GM23338 (cell line): ENCODE measurements at regions not wholly inside any gene's neighbourhood (a gene's known extent, or its start where the extent isn't known, plus 50 kb on each side); places are given as distances from the start of the nearest gene placed in this dataset.

Experiments
- ATAC-seq: fragments of 200-7000 bp; cut with Tn5 transposase; 3 replicates; pipeline ENCODE4 v1.9.1; 2020
- DNase-seq: peaks from one replicate; pipeline ENCODE4 v3.0.0-alpha.2; 2015; ENCODE audit warnings: low spot score
- H2AFZ ChIP-seq: fragments of 200-600 bp; sonication (generic); 2 replicates; pipeline ENCODE4 v1.8.0; 2016; ENCODE audit warnings: antibody characterized with exemption, mild to moderate bottlenecking, moderate library complexity
- H3F3A ChIP-seq: fragments of 200-600 bp; sonication (generic); replicated peaks from 2 replicates; pipeline ENCODE4 v1.8.0; 2017; ENCODE audit warnings: antibody characterized with exemption, mixed run types, low read depth
- H3K27ac ChIP-seq: fragments of 200-600 bp; sonication (generic); 2 replicates; pipeline ENCODE4 v1.6.1; 2016; ENCODE audit warnings: low read depth
- H3K27me3 ChIP-seq: fragments of 200-600 bp; sonication (generic); 2 replicates; pipeline ENCODE4 v1.8.0; 2016; ENCODE audit warnings: mild to moderate bottlenecking, mixed run types, moderate library complexity; ENCODE audit not compliant: insufficient read depth
- H3K36me3 ChIP-seq: fragments of 200-600 bp; sonication (generic); 2 replicates; pipeline ENCODE4 v1.8.0; 2016; ENCODE audit warnings: mild to moderate bottlenecking; ENCODE audit not compliant: insufficient read depth
- H3K4me1 ChIP-seq: fragments of 200-600 bp; sonication (generic); 2 replicates; pipeline ENCODE4 v1.8.0; 2016; ENCODE audit warnings: mild to moderate bottlenecking, moderate library complexity; ENCODE audit not compliant: insufficient read depth
- H3K4me2 ChIP-seq: fragments of 200-600 bp; sonication (generic); 2 replicates; pipeline ENCODE4 v1.7.1; 2017; ENCODE audit warnings: mixed run types
- H3K4me3 ChIP-seq: fragments of 200-600 bp; sonication (generic); 2 replicates; pipeline ENCODE4 v1.6.1; 2016; ENCODE audit warnings: mixed run types
- H3K79me2 ChIP-seq: fragments of 200-600 bp; sonication (generic); replicated peaks from 2 replicates; pipeline ENCODE4 v1.8.0; 2017; ENCODE audit warnings: mild to moderate bottlenecking; ENCODE audit not compliant: insufficient read depth
- H3K9me2 ChIP-seq: fragments of 200-600 bp; sonication (generic); 2 replicates; pipeline ENCODE4 v1.8.0; 2017; ENCODE audit not compliant: insufficient read depth
- H4K20me1 ChIP-seq: fragments of 200-600 bp; sonication (generic); replicated peaks from 2 replicates; pipeline ENCODE4 v1.8.0; 2017; ENCODE audit warnings: mild to moderate bottlenecking; ENCODE audit not compliant: insufficient read depth
- H3K27ac Mint-ChIP-seq: 2 replicates; pipeline ENCODE4 v1.8.0; 2020; ENCODE audit warnings: inconsistent platforms, mild to moderate bottlenecking, moderate library complexity, mixed read lengths
- H3K27me3 Mint-ChIP-seq: 3 replicates; pipeline ENCODE4 v1.8.0; 2022; ENCODE audit warnings: low read depth, mild to moderate bottlenecking, moderate library complexity, mixed read lengths, inconsistent platforms; ENCODE audit not compliant: insufficient read depth, poor library complexity
- H3K36me3 Mint-ChIP-seq: 3 replicates; pipeline ENCODE4 v1.8.0; 2021; ENCODE audit warnings: low read depth, mild to moderate bottlenecking, inconsistent platforms, moderate library complexity, mixed read lengths
- H3K4me1 Mint-ChIP-seq: 3 replicates; pipeline ENCODE4 v1.8.0; 2020; ENCODE audit warnings: mild to moderate bottlenecking, inconsistent platforms, mixed read lengths
- H3K4me3 Mint-ChIP-seq: 3 replicates; pipeline ENCODE4 v1.8.0; 2021; ENCODE audit warnings: moderate library complexity, mild to moderate bottlenecking, inconsistent platforms, mixed read lengths
- H3K9me3 Mint-ChIP-seq: 3 replicates; pipeline ENCODE4 v1.8.0; 2020; ENCODE audit warnings: moderate library complexity, mild to moderate bottlenecking, inconsistent platforms, mixed read lengths
- CREB1 ChIP-seq: fragments of 250-450 bp; sonication (Bioruptor Pico); IDR thresholded peaks from 2 replicates; pipeline ENCODE4 v1.5.0; 2020; ENCODE audit warnings: low read depth, mild to moderate bottlenecking, moderate library complexity
- EZH2 ChIP-seq: fragments of 200-600 bp; sonication (generic); IDR thresholded peaks from one replicate; pipeline ENCODE4 v1.8.0; 2017; ENCODE audit warnings: antibody characterized with exemption, mild to moderate bottlenecking, low read depth; ENCODE audit not compliant: unreplicated experiment
- EZH2phosphoT487 ChIP-seq: fragments of 200-600 bp; sonication (generic); IDR thresholded peaks from one replicate; pipeline ENCODE4 v1.8.1; 2018; ENCODE audit warnings: antibody characterized with exemption; ENCODE audit not compliant: unreplicated experiment
- JUNB ChIP-seq: IDR thresholded peaks from one replicate; pipeline ENCODE4 v1.6.1; 2016; ENCODE audit warnings: antibody characterized with exemption; ENCODE audit not compliant: unreplicated experiment
- POLR2AphosphoS5 ChIP-seq: IDR thresholded peaks from 2 replicates; pipeline ENCODE4 v1.6.1; 2016; ENCODE audit warnings: antibody characterized with exemption, low read depth
- STAT1 ChIP-seq: IDR thresholded peaks from one replicate; pipeline ENCODE4 v1.6.1; 2016; ENCODE audit warnings: antibody characterized with exemption; ENCODE audit not compliant: unreplicated experiment
- ZNF114 ChIP-seq: fragments of 250-450 bp; sonication (Bioruptor Pico); IDR thresholded peaks from 2 replicates; pipeline ENCODE4 v1.5.0; 2020; ENCODE audit warnings: mild to moderate bottlenecking, moderate library complexity
- ZNF331 ChIP-seq: fragments of 250-450 bp; sonication (Bioruptor Pico); IDR thresholded peaks from 2 replicates; pipeline ENCODE4 v1.5.0; 2020; ENCODE audit warnings: low read depth, mild to moderate bottlenecking, moderate library complexity
- TF ChIP-seq, protein P1 (sequence below), 2 experiments: fragments of 200-600 bp in 1 of 2; sonication (generic) in 1 of 2; conservative IDR thresholded peaks; 2 replicates each; pipeline versions ENCODE4 v1.5.1 to v1.6.1; 2016 to 2017; ENCODE audit warnings: antibody characterized with exemption in 2 of 2, low read depth in 2 of 2, mild to moderate bottlenecking in 2 of 2, moderate library complexity in 1 of 2
- TF ChIP-seq, protein P2 (sequence below): fragments of 250-450 bp; sonication (Bioruptor Pico); IDR thresholded peaks from 2 replicates; pipeline ENCODE4 v1.5.0; 2020; ENCODE audit warnings: mild to moderate bottlenecking, moderate library complexity
- TF ChIP-seq, protein P3 (sequence below): IDR thresholded peaks from 2 replicates; pipeline ENCODE4 v1.6.1; 2016; ENCODE audit warnings: antibody characterized with exemption
- TF ChIP-seq, protein P4 (sequence below): IDR thresholded peaks from one replicate; pipeline ENCODE4 v1.6.1; 2018; ENCODE audit warnings: antibody characterized with exemption; ENCODE audit not compliant: unreplicated experiment

DNA sequence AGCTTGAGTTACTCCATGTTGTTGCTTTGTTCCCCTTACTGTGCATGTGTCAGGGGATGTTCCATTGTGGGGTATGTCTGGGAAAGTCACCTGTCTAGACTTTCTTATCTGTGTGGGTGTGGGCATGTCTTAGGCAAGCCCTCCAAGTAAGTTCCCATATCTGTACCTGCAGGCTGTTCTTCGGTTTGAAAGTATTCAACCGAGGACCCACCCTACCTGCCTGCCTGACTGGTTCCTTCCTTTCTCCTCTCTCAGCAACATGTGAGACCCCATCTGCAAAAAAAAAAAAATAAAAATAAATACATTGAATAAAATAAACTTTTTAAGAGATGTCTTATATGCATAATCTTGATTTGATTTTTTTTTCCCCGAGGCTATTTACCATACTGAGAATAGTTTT lies 622.7 kb downstream of the TDRD15 start (continued):
- TF ChIP-seq STAT1 (no peak), POLR2AphosphoS5 (no peak), ZNF114 (no peak), JUNB (no peak)

DNA sequence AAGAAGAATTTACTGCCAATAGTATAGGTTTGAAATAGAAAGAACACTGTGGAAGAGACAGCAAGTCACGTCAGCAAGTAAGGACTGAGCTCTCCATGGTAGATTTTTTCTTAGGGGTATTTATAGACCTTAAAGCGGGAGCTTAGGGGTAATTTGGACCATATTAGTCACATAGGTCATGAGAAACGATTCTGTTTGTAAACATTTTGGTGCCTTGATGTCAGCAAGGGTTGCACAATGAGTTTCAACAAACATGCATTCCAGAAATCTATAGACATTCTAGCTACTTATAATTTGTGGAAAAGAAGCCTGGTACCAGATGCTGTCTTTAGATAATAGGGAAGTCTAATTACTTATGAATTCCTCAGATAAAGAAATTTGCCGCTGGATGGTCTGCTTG lies 624.7 kb downstream of the TDRD15 start:
- H3K4me3 Mint-ChIP-seq: no peak overlapping the region
- Histone ChIP-seq H4K20me1 (no peaks in the 10 kb centered on the region), H3K4me3 (no peak overlapping the region), H3K27ac (no peak overlapping the region), H2AFZ (no peak overlapping the region), H3K36me3 (no peaks in the 10 kb centered on the region), H3K27me3 (no peaks in the 10 kb centered on the region), H3K9me2 (peaks cover 4% of the 10 kb centered on the region; the same call in 1 of the 2 replicates), H3F3A (no peaks in the 10 kb centered on the region), H3K79me2 (no peaks in the 10 kb centered on the region), H3K4me1 (peaks cover 5% of the 10 kb centered on the region; the same call in 1 of the 2 replicates), H3K4me2 (no peak overlapping the region)
- H3K9me3 Mint-ChIP-seq: peaks cover 20% of the 10 kb centered on the region; the same call in 2 of the 3 replicates
- peaks cover 7% of the 10 kb centered on the region; the same call in 1 of the 3 replicates for H3K36me3 Mint-ChIP-seq
- H3K27ac Mint-ChIP-seq: no peak overlapping the region
- DNase-seq: no peak
- H3K27me3 Mint-ChIP-seq: no peaks in the 10 kb centered on the region
- no peak for ATAC-seq
- peaks cover 17% of the 10 kb centered on the region for H3K4me1 Mint-ChIP-seq
- TF ChIP-seq ZNF331 (no peak), ZNF114 (no peak), POLR2AphosphoS5 (no peak), STAT1 (no peak), CREB1 (CRISPR knock-in tag) (no peak), JUNB (no peak), EZH2 (no peak), EZH2phosphoT487 (no peak)
- TF ChIP-seq, protein P1, sequence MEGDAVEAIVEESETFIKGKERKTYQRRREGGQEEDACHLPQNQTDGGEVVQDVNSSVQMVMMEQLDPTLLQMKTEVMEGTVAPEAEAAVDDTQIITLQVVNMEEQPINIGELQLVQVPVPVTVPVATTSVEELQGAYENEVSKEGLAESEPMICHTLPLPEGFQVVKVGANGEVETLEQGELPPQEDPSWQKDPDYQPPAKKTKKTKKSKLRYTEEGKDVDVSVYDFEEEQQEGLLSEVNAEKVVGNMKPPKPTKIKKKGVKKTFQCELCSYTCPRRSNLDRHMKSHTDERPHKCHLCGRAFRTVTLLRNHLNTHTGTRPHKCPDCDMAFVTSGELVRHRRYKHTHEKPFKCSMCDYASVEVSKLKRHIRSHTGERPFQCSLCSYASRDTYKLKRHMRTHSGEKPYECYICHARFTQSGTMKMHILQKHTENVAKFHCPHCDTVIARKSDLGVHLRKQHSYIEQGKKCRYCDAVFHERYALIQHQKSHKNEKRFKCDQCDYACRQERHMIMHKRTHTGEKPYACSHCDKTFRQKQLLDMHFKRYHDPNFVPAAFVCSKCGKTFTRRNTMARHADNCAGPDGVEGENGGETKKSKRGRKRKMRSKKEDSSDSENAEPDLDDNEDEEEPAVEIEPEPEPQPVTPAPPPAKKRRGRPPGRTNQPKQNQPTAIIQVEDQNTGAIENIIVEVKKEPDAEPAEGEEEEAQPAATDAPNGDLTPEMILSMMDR (conservative IDR thresholded peaks at IDR 0.05; ENCODE audit: low read depth in 2 of 2): no peak
- TF ChIP-seq, protein P2, sequence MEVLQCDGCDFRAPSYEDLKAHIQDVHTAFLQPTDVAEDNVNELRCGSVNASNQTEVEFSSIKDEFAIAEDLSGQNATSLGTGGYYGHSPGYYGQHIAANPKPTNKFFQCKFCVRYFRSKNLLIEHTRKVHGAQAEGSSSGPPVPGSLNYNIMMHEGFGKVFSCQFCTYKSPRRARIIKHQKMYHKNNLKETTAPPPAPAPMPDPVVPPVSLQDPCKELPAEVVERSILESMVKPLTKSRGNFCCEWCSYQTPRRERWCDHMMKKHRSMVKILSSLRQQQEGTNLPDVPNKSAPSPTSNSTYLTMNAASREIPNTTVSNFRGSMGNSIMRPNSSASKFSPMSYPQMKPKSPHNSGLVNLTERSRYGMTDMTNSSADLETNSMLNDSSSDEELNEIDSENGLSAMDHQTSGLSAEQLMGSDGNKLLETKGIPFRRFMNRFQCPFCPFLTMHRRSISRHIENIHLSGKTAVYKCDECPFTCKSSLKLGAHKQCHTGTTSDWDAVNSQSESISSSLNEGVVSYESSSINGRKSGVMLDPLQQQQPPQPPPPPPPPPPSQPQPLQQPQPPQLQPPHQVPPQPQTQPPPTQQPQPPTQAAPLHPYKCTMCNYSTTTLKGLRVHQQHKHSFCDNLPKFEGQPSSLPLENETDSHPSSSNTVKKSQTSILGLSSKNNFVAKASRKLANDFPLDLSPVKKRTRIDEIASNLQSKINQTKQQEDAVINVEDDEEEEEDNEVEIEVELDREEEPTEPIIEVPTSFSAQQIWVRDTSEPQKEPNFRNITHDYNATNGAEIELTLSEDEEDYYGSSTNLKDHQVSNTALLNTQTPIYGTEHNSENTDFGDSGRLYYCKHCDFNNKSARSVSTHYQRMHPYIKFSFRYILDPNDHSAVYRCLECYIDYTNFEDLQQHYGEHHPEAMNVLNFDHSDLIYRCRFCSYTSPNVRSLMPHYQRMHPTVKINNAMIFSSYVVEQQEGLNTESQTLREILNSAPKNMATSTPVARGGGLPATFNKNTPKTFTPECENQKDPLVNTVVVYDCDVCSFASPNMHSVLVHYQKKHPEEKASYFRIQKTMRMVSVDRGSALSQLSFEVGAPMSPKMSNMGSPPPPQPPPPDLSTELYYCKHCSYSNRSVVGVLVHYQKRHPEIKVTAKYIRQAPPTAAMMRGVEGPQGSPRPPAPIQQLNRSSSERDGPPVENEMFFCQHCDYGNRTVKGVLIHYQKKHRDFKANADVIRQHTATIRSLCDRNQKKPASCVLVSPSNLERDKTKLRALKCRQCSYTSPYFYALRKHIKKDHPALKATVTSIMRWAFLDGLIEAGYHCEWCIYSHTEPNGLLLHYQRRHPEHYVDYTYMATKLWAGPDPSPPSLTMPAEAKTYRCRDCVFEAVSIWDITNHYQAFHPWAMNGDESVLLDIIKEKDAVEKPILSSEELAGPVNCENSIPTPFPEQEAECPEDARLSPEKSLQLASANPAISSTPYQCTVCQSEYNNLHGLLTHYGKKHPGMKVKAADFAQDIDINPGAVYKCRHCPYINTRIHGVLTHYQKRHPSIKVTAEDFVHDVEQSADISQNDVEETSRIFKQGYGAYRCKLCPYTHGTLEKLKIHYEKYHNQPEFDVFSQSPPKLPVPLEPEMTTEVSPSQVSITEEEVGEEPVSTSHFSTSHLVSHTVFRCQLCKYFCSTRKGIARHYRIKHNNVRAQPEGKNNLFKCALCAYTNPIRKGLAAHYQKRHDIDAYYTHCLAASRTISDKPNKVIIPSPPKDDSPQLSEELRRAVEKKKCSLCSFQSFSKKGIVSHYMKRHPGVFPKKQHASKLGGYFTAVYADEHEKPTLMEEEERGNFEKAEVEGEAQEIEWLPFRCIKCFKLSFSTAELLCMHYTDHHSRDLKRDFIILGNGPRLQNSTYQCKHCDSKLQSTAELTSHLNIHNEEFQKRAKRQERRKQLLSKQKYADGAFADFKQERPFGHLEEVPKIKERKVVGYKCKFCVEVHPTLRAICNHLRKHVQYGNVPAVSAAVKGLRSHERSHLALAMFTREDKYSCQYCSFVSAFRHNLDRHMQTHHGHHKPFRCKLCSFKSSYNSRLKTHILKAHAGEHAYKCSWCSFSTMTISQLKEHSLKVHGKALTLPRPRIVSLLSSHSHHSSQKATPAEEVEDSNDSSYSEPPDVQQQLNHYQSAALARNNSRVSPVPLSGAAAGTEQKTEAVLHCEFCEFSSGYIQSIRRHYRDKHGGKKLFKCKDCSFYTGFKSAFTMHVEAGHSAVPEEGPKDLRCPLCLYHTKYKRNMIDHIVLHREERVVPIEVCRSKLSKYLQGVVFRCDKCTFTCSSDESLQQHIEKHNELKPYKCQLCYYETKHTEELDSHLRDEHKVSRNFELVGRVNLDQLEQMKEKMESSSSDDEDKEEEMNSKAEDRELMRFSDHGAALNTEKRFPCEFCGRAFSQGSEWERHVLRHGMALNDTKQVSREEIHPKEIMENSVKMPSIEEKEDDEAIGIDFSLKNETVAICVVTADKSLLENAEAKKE (CRISPR knock-in tag): no peak
- TF ChIP-seq, protein P3, sequence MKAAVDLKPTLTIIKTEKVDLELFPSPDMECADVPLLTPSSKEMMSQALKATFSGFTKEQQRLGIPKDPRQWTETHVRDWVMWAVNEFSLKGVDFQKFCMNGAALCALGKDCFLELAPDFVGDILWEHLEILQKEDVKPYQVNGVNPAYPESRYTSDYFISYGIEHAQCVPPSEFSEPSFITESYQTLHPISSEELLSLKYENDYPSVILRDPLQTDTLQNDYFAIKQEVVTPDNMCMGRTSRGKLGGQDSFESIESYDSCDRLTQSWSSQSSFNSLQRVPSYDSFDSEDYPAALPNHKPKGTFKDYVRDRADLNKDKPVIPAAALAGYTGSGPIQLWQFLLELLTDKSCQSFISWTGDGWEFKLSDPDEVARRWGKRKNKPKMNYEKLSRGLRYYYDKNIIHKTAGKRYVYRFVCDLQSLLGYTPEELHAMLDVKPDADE: no peak
- TF ChIP-seq, protein P4, sequence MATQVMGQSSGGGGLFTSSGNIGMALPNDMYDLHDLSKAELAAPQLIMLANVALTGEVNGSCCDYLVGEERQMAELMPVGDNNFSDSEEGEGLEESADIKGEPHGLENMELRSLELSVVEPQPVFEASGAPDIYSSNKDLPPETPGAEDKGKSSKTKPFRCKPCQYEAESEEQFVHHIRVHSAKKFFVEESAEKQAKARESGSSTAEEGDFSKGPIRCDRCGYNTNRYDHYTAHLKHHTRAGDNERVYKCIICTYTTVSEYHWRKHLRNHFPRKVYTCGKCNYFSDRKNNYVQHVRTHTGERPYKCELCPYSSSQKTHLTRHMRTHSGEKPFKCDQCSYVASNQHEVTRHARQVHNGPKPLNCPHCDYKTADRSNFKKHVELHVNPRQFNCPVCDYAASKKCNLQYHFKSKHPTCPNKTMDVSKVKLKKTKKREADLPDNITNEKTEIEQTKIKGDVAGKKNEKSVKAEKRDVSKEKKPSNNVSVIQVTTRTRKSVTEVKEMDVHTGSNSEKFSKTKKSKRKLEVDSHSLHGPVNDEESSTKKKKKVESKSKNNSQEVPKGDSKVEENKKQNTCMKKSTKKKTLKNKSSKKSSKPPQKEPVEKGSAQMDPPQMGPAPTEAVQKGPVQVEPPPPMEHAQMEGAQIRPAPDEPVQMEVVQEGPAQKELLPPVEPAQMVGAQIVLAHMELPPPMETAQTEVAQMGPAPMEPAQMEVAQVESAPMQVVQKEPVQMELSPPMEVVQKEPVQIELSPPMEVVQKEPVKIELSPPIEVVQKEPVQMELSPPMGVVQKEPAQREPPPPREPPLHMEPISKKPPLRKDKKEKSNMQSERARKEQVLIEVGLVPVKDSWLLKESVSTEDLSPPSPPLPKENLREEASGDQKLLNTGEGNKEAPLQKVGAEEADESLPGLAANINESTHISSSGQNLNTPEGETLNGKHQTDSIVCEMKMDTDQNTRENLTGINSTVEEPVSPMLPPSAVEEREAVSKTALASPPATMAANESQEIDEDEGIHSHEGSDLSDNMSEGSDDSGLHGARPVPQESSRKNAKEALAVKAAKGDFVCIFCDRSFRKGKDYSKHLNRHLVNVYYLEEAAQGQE: no peak
